Transverse colon (tissue), 4 donors: ENCODE measurements at regions not wholly inside any gene's neighbourhood (a gene's known extent, or its start where the extent isn't known, plus 50 kb on each side); places are given as distances from the start of the nearest gene placed in this dataset.

ENCODE experiments used
- DNase-seq: peaks from one replicate; pipeline ENCODE4 v3.0.0-alpha.2; 2019
- H3K27ac ChIP-seq, 4 donors: fragments of 200-600 bp; sonication (generic); 2 replicates each; pipeline ENCODE4 v1.5.1; 2016 to 2018; ENCODE audit warnings: inconsistent platforms in 4 of 4
- H3K27me3 ChIP-seq: fragments of 200-600 bp; sonication (generic); 2 replicates; pipeline ENCODE4 v1.5.1; 2017; ENCODE audit warnings: inconsistent platforms
- H3K36me3 ChIP-seq, 4 donors: fragments of 200-600 bp; sonication (generic); 2 replicates each; pipeline ENCODE4 v1.5.1; 2017 to 2019; ENCODE audit warnings: inconsistent platforms in 4 of 4
- H3K4me1 ChIP-seq, 4 donors: fragments of 200-600 bp; sonication (generic); 2 replicates each; pipeline ENCODE4 v1.5.1; 2017 to 2020; ENCODE audit warnings: inconsistent platforms in 4 of 4
- H3K4me3 ChIP-seq, 4 donors: fragments of 200-600 bp; sonication (generic); 1 replicate in 1 of 4; 2 replicates in 3 of 4; pipeline versions ENCODE4 v1.5.1 to v1.6.1; 2017 to 2019; ENCODE audit warnings: inconsistent platforms in 4 of 4
- H3K9me3 ChIP-seq, 2 donors: fragments of 200-600 bp; sonication (generic); 2 replicates each; pipeline ENCODE4 v1.5.1; 2017 to 2019; ENCODE audit warnings: inconsistent platforms in 2 of 2
- CTCF ChIP-seq, 5 experiments: fragments of 200-600 bp in 3 of 5; fragments of 450-650 bp in 2 of 5; sonication (generic) in 3 of 5; IDR thresholded peaks; 1 replicate in 2 of 5; 2 replicates in 3 of 5; pipeline ENCODE4 v1.5.1; 2016 to 2017; ENCODE audit warnings: antibody characterized with exemption in 5 of 5, inconsistent platforms in 3 of 5, mild to moderate bottlenecking in 2 of 5, moderate library complexity in 1 of 5
- EP300 ChIP-seq: sonication (generic); formaldehyde crosslinking; IDR thresholded peaks from one replicate; pipeline ENCODE4 v1.6.1; 2017; ENCODE audit warnings: antibody characterized with exemption, low read depth
- POLR2A ChIP-seq: fragments of 450-650 bp; IDR thresholded peaks from one replicate; pipeline ENCODE4 v1.6.1; 2016; ENCODE audit warnings: antibody characterized with exemption, mild to moderate bottlenecking, moderate library complexity
- POLR2AphosphoS5 ChIP-seq, 3 donors: sonication (generic); formaldehyde crosslinking; IDR thresholded peaks; one replicate each; pipeline ENCODE4 v1.6.1; 2016; ENCODE audit warnings: antibody characterized with exemption in 3 of 3
- WGBS, 2 donors: methylation state at CpG; one replicate each; pipeline ENCODE4 v1.1.5; 2018; ENCODE audit warnings: low coverage in 1 of 2; 5-methylcytosine and 5-hydroxymethylcytosine counted together
- in situ Hi-C, 4 donors: fragments of 200-750 bp; cut with MboI; loops; one replicate each; pipeline versions ENCODE4 v1.15.0 to v1.15.1; 2017; ENCODE audit warnings: low sequenced_read_pairs in 3 of 4, low pct_ligation_motif_present in 1 of 4, low pct_unique_long_range_greater_than_20kb in 1 of 4
- intact Hi-C: fragments of 100-400 bp; cut with DNase I; formaldehyde crosslinking; loops from one replicate; pipeline ENCODE4 v1.15.1; 2023; ENCODE audit warnings: low total_unique reads

- WGBS, 2 donors, result 27 to 60% methylated on average over 1 to 3 of the region's 3 CpGs
These were observed 150.1 kb downstream of the KLF8 start for GRCh38 chrX:56382278-56382677.

GRCh38 chrX:56385336-56385735, 153.2 kb downstream of the KLF8 start:
- 64 to 80% methylated on average over 1 of the region's 1 CpG for WGBS, 2 donors
- Histone ChIP-seq H3K36me3 (no peaks in the 10 kb centered on the region), H3K27ac (no peak overlapping the region), H3K27me3 (no peaks in the 10 kb centered on the region), H3K9me3 (no peaks in the 10 kb centered on the region), H3K4me1 (no peaks in the 10 kb centered on the region), H3K4me3 (no peak overlapping the region)
- in situ Hi-C loops (no loop called here), intact Hi-C loops (no loop called here)
- TF ChIP-seq CTCF (IDR thresholded peaks at IDR 0.05) (no peak), EP300 (no peak), POLR2A (no peak), POLR2AphosphoS5 (IDR thresholded peaks at IDR 0.05) (no peak)
- DNase-seq, result no peak

More at GRCh38 chrX:56382278-56382677, 150.1 kb downstream of the KLF8 start:
- DNase-seq, result no peak
- in situ Hi-C loops (no loop called here), intact Hi-C loops (no loop called here)
- Histone ChIP-seq H3K4me3 (no peak overlapping the region), H3K27ac (no peak overlapping the region), H3K36me3 (no peaks in the 10 kb centered on the region), H3K9me3 (no peaks in the 10 kb centered on the region), H3K4me1 (no peaks in the 10 kb centered on the region), H3K27me3 (no peaks in the 10 kb centered on the region)
- TF ChIP-seq EP300, result no peak
- TF ChIP-seq POLR2AphosphoS5 (IDR thresholded peaks at IDR 0.05), result no peak
- TF ChIP-seq POLR2A, result no peak
- TF ChIP-seq CTCF (IDR thresholded peaks at IDR 0.05), result no peak

GRCh38 chrX:56385960-56386359, 153.8 kb downstream of the KLF8 start:
- H3K27ac ChIP-seq, result no peak overlapping the region

GRCh38 chrX:56397636-56398035, 165.5 kb downstream of the KLF8 start:
- DNase-seq, result no peak
- no peaks in the 10 kb centered on the region for H3K36me3 ChIP-seq
- no peak overlapping the region for H3K27ac ChIP-seq
- H3K9me3 ChIP-seq, result no peaks in the 10 kb centered on the region
- in situ Hi-C loops, result no loop called here
- no peak overlapping the region for H3K4me3 ChIP-seq
- no peaks in the 10 kb centered on the region for H3K4me1 ChIP-seq
- 67 to 85% methylated on average over 1 of the region's 1 CpG for WGBS, 2 donors
- intact Hi-C loops, result no loop called here
- no peaks in the 10 kb centered on the region for H3K27me3 ChIP-seq
- TF ChIP-seq POLR2A (no peak), POLR2AphosphoS5 (IDR thresholded peaks at IDR 0.05) (no peak), CTCF (IDR thresholded peaks at IDR 0.05) (no peak)

More at GRCh38 chrX:56385960-56386359, 153.8 kb downstream of the KLF8 start:
- intact Hi-C loops (no loop called here), in situ Hi-C loops (no loop called here)
- Histone ChIP-seq H3K27me3 (no peaks in the 10 kb centered on the region), H3K9me3 (no peaks in the 10 kb centered on the region), H3K36me3 (no peaks in the 10 kb centered on the region), H3K4me3 (no peak overlapping the region), H3K4me1 (no peaks in the 10 kb centered on the region)
- DNase-seq, result no peak
- no peak for TF ChIP-seq CTCF (IDR thresholded peaks at IDR 0.05)
- 38% methylated on average over 1 of the region's 1 CpG for WGBS, 2 donors
